Activated CD8-positive, alpha-beta memory T cell treated with anti-CD3 and anti-CD28 coated beads for 48 hours (primary cell): ENCODE measurements at regions not wholly inside any gene's neighbourhood (a gene's known extent, or its start where the extent isn't known, plus 50 kb on each side); places are given as distances from the start of the nearest gene placed in this dataset.
"Not testable (repeated sequence)": the region's sequence is repeated elsewhere in the genome, so short reads cannot be mapped to it uniquely, and the experiment has no call there.

Experiments
- DNase-seq, 3 experiments: peaks; one replicate each; pipeline ENCODE4 v3.0.0-alpha.2; 2020; ENCODE audit warnings: low read depth in 2 of 3, low spot score in 2 of 3

DNA sequence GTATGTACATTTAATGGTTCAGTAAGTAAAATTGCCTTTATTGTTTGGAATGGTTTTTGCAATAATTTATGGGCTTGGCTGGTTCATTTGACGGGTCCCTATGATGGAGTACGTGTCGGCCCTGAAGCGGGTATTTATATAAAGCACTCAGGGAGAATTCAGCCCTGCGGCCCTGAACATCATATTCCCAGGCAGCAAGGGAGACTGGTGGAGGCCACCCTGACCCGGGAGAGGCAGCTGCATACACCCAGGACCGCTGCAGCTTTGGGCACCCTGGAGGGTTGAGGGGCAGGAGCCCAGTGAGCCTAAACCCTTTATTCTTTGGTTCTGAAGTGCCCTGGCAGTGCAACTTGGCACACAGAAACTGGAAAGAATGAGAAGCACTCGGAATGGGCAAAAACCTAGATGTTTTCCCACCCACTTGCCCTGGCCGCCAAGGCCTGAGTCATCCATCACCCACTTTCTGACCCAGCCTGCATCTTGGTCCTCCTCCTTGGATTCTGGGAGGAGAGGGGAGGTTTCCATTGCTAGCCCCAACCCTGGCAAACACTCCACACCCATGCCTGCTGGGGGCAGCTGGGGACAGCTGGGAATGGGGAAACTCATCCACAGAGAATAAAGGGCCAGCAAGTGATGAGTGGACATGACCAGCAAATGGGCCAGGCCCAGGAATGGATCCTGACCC is 162.2 kb upstream of the TNRC6C start:
- no peak for DNase-seq

DNA sequence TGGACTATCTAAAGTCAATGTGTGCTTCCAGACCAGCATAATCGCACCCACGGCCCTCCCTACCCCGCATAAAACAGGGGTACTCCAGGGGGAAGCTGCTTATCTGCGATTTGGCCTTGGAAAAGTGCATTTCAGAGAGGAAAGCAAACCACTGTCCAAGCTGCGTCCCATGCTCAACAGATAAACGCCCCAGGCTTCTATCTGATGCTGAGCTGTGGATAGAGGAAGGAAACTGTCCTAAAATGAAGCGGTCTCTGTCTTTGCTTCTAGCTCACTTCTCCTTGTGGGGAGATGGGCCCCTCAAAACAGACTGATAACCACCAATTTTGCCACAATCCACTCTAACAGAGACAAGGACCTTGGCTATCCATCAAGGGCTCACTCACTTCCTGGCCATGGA is 160.5 kb upstream of the TNRC6C start:
- DNase-seq, result no peak

DNA sequence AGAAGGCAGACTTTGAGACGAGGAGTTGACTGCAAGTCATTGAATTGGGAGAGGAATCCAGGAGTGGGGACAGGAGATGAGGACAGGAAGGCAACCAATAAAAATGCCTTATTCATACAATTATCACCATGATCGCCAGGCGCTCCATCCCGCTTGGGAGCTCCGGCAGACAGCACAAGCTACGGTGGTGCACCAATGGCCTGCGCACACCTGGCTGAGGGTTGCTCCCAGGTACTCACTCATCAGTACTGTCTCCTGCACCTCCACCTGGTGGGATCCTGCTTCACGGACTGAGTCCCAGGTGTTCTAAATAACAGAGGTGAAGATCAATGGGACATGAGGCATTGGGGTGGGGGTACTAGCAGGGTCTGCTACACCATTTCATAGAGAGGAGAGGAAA is 160.0 kb upstream of the TNRC6C start:
- DNase-seq, result no peak

DNA sequence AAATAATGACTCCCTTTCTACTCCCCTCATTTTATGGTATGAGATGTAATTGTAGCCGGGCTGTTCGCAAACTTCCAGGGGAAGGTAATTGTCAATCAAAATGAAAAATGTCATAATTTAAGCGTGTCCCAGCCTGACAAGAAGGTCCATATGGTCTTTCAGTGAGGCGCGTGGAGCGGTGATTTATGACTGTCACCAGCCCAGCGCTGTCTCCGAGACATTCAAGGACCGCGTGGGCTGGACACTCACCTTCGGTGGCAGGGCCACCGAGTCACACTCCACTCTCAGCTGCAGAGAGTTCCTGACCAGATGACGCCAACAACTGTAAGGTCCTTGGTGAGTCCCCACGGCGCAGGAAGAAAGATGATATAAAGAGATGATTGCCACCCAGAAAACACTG is 157.7 kb upstream of the TNRC6C start:
- no peak for DNase-seq

DNA sequence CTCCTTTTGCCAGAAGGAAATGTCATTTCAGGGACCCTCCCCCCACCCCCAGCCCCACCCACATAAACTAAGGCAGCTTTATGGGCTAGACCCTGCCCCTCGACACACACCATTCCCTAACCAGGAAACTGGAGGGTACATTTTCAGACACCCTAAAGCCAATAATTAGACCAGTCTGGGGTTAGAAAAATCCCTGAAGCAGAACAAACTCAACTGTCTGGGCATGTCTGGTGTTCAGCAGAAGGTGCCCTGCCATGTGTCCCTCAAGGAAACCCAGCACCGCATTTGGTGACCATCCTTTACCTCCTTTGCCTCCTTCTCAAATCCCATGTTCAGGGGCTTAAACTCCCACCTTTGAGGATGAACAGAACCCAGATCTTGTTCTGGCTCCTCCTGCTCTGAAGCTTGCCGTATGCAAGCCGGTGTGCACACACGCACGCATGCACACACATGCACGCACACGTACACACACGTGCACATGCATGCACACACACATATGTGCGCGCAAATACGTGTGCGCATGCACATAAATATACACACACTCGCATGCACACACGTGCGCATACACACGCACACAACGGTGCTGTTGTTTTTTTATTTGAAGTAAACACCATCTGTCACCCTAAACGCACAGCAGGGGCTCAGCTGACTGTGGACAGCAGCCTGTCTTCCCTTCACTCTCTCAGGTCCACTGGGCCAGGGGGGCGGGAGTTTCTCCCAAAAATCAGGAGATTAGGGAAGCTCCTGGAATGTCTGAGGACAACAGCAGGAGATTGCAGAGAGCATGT is 156.8 kb upstream of the TNRC6C start:
- no peak for DNase-seq

DNA sequence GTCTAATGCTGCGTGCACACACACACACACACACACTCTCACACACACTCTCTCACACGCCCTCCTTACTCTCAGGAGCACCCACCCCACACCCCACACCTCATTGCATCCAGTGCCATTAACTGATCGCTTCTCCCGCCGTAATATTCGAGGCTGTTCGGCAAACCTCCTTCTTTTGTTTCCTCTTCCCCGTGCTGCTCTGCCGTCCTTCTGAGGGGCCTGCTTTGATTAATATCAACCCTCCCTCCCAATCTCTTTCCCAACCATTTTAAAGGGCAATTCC is 156.2 kb upstream of the TNRC6C start:
- DNase-seq, result no peak

DNA sequence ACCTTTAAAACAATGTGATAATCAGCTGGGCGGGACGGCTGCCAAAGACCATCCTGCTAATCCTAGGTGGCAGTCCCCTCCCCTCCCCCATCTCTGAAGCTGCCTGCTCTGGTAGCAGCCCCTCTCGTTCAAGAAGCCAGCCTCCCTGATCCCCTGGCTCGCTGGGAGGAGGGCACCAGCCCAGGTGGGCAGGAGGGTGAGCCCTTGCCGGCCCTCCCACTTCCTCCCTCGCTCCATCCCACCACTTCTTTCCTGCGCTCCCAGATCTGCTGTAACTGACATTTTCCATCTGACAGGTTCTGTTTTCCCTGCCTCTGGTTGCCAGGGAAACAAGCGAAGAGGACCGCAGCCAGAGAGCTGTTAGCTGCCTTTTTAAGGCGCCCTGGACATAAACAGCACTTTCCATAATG is 155.7 kb upstream of the TNRC6C start:
- DNase-seq, result no peak

DNA sequence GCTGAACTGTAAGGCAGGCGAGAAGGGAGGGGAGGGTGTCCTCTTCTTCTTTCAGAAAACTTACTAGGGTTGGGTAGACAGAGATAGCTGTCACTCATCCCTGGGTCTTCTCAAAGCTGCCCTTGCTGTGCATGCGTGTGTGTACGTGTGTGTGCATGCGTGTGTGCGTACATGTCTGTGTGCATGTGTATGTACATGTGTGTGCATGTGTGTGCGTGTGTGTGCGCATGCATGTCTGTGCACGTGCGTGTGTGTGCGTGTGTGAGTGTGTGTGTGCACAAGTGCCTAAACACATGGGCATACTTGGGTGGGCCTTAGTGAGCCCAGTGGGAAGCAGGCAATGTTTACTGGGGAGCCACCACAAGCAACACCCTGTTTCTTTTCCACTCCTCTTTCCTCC is 154.8 kb upstream of the TNRC6C start:
- DNase-seq, result no peak

DNA sequence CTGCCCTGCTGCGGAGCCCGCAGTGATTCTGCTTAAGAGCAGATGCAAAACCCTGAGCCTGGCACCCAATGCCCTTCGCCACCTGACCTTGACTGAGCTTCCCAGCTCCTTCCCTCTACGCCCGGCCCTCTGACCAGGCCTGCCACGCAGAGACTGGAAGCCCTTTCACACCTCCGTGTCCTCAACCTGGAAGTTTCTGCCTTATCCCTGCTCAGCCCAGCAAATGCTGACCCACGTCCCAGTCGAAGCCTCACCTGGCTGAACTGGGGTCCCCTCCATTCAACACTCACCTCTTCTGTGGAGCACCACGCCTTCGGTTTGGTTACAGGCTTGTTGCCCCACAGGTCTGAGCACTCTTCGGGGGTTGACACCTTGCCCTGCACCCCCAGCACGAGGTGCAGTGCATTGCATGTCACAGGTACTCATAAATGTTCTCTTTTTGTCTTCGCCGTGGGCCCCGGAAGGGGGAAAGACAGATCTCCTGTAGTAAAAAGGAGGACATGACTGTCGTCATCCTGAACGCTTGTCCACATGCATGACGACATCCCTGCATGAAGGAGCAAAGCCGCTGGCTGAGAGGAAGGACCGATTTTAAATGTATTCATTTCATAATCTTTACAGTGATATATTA is 153.6 kb upstream of the TNRC6C start:
- DNase-seq, result no peak

DNA sequence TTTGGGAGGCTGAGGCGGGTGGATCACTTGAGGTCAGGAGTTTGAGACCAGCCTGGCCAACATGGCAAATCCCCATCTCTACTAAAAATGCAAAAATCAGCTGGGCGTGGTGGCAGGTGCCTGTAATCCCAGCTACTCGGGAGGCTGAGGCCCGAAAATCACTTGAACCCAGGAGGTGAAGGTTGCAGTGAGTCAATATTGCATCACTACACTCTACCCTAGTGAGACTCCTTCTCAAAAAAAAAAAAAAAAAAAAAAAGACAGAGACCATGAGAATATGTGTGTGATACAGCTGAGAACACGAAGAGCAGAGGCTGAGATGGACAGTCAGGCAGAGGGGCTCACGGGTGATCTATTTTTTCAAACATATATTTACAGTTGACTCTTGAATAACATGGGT is 152.5 kb upstream of the TNRC6C start:
- not testable (repeated sequence) for DNase-seq

DNA sequence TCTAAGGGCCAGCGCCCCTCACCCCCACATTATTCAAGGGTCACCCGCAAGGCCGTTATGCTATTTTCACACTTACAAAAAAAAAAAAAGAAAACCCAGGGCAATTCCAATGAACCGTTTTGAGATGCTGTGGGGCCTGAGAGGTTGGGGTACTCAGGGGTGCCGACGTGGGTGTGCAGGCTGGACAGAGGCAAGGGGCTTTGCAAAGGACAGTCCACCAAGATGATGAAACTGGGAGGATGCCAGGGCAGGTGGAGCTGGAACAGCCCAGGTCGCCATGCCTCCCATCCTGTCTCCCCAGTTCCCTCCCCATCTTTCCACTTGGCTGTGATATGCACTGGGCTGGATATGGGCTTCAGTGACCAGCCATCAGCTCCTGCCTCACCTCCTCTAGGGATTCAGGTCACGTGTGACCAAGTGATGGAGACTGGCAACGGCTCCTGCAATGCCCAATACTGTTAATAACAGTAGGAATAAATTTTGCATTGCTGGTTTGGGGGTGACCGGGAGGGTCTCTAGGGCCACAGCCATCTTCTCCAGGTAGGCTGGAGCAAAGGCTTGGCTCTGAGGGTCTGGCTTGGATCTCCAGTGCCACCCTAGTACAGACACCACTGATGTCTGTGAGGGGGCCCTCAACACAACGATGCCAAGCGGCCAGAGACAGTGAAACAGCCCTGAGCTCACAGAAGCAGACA is 151.3 kb upstream of the TNRC6C start:
- no peak for DNase-seq

DNA sequence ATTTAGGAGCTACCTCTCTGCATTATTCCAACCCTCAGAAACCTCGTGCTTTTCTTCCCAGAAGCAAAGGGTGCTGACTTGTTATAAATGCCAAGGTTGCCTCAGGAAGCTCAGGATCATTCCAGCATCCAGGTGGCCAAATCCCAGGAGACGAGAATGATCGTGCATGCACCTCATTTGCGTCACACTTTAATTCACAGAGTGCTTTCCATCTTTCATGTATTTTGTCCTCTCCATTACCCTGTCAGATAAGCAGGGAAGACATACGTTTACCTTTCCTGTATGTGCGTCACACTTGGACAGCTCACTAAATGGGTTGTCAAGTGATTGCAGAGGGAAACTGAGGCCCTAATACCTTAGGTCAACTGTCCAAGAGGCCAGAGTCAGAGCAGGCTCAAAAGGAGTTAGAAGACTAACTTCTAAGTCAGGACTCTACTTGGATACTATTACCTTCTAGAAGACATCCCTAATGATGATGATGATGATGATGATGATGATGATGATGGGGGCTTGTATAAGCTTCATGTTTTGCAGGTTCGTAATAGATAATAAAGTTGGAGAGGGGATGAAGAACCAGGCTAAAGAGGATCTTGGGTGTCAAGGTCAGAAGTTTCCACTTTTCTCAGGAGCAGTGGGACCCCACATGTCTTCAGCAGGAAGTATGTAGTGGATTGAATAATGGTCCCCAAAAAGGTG is 150.6 kb upstream of the TNRC6C start:
- no peak for DNase-seq

DNA sequence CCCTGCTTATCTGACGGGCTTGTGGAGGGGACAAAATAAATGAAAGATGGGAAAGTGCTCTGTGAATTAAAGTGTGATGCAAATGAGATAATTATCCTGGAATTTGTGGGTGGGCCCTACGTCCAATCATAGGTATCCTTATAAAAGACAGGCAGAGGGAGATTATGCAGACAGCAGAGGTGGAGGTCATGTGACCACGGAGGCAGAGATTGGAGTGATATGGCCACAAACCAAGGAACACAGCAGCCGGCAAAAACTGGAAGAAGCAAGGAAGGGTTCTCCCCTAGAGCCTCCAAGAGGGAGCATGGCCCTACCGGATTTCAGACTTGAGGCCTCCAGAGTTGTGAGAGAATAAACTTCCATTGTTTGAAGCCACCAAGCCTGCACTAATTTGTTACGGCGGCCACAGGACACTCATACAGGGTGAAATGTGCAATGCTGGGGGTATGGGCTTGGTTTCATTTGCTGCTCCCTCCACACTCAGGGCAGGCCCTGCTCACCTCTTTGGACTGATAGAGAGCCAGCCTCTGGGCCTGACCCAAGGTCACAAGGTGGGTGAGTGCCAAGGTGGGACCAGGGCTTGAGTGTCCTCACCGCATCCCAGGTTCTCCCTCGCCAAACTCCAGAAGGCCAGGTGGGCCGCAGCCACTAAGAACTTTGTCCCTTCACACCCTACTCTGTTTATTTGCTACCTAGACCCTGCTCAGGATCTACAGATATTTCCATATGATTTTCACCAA is 149.6 kb upstream of the TNRC6C start:
- no peak for DNase-seq

DNA sequence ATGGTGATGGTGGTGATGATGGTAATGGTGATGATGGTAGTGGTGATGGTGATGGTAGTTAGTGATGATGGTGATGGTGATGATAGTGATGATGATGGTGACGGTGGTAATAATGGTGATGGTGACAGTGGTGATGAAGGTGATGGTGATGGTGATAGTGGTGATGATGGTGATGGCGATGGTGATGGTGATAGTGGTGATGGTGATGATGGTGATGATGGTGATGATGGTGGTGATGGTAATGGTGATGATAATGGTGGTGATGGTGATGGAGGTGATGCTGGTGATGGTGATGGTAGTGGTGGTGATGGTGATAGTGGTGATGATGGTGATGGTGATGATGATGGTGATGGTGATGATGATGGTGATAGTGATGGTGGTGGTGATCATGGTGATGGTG is 148.7 kb upstream of the TNRC6C start:
- DNase-seq, result no peak

DNA sequence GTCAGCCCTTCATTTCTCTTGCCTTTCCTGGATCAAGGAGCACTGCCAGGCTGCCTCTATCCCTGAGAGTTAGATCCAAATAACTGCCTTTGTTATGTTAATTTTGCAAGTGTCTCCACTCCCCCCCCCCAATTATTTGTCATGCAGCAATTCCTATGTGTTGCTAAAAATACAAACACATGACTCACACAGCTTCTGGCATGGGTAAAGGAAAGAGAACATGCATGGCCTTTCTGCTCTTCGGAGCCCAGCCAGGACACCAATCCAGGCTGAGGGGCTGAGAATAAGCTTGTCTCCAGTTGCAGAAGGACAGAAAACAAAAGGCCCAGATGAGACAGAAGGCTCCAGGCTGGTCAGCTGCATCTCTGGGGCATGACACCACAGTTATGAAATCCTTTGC is 148.0 kb upstream of the TNRC6C start:
- DNase-seq, result no peak

DNA sequence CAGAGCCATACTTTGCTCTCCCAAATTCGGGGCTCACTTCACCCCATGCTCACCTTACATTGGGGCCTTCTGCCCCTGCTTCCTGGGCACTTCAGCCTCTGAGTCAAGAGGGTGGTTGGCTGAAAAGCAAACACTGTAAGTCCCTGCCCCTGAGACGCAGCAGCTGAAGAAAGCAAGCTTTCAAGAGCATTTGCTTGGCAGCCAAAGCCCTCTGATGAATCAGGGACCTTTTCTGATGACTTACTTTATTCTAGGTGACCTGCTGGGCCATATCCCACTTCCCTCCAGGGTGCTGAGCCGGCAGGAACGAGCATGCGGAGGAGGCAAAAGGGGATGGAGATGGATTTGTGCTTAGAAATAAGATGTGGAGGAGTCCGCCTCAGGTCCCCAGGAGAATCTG is 147.0 kb upstream of the TNRC6C start:
- DNase-seq, result no peak

DNA sequence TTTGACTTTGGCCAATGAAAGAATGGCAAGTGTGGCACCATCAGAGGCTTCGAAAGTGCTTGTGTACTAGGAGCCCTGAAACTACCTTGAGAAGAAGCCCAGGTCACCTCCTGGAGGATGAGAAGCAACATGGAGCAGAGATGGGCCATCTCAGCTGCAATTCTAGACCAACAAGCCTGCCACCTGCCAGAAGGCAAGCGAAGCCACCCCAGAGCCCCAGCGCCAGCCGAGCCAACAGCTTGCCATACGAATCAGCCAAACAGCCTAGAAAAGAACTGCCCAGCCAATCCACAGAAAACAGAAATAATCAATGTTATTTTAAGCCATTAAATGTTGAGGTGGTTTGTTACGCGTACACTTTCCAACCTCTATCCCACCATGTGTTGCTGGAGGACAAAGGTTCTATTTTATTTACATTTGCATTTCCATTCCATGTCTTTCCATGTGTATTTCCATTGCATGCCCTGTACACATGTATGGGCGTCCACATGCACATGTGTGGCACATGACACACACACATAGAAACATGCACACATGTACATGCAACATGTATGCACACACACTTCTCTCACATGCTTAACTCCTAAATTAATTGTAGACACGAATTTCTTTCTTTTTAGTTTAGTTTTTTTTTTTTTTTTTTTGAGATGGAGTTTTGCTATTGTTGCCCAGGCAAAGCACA is 144.3 kb upstream of the TNRC6C start:
- DNase-seq, result no peak

DNA sequence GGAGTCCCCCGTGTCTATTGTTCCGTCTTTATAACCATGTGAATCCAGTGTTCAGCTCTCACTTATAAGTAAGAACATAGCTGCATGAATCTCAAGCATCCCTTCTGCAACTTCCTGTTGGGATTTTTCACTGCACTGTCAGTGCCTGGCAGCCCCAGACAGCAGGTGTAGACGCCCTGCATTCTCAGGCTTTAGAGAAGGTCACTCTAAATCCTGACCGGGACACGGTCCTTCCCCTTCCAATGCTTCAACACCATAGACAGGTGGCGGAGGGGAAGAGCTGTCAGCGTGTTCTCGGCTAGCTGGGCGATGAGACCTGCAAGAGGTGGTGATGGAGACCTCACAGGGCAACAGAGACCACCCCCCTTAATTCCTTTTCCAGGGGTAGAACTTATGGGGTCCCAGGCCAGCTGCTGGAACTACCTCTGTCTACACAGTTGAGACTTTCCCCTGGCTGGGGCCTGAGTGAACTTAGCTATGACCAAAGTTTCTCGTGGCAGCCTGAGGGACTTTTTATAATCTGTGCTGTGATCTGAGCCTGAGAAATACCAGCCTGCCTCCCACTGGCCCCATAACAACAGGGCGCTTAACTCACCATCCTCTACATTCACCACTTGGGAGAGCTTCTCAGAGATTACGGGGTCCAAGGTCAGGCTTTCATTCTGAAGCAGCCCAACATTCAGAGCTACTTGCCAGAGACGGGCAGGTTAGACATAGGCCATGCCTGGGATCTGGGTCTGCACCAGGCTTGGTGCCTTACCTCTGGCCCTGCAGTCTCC is 143.2 kb upstream of the TNRC6C start:
- DNase-seq, result no peak

DNA sequence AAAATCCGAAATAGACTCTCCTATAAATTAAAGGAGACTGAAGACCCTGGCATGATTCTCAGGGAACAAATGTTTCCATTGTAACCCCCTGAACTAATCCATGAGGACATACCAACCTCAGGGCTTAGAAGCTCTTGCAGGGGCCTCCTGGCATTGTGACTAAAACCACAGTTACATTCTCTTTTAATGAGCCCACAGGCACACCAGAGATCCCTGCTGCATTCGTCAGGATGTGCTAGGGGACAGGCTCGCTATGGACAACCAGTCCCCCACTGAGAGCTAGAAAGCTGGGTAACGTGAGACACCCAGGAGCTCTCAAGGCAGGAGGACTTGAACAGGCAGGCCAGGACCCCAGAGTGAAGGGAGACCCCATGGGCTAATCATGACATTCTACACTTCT is 140.6 kb upstream of the TNRC6C start:
- no peak for DNase-seq
